ENCODE measurements at regions not wholly inside any gene's neighbourhood (a gene's known extent, or its start where the extent isn't known, plus 50 kb on each side); places are given as distances from the start of the nearest gene placed in this dataset.
A peak's percentile ranks its signal among the peaks of the same experiment; 100 is the strongest.

DNA sequence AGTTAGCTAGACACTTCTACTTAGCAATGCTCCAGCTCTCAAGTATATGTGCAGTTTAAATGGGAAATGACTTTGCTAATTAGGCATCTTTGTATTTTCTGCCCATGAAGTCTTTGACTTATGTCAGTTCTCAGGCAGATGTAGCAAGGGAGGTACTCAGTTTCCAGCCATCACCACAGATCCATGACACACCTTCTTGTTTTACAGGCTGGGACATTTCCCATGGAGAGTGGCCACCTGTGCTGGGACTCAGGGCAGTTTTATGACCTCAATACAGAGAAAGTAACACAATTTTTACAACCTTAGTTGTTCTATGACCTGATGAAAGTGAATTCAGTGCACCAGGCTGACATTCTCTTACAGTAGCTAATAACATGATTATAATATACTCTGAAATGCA lies 280.7 kb upstream of the GK2 start:
- Histone ChIP-seq H3K27ac (no peak overlapping the region), H3K27me3 (no peaks in the 10 kb centered on the region), H3K36me3 (no peaks in the 10 kb centered on the region), H3K9me3 (peaks cover 0 to 1% (median 0%) of the 10 kb centered on the region in 3 donors), H3K4me1 (no peaks in the 10 kb centered on the region), H3K4me3 (no peak overlapping the region)
- no peak for ATAC-seq
- TF ChIP-seq POLR2A (IDR thresholded peaks at IDR 0.05) (no peak), POLR2AphosphoS5 (IDR thresholded peaks at IDR 0.05) (no peak), EP300 (IDR thresholded peaks at IDR 0.05) (no peak)
- TF ChIP-seq, protein P1, sequence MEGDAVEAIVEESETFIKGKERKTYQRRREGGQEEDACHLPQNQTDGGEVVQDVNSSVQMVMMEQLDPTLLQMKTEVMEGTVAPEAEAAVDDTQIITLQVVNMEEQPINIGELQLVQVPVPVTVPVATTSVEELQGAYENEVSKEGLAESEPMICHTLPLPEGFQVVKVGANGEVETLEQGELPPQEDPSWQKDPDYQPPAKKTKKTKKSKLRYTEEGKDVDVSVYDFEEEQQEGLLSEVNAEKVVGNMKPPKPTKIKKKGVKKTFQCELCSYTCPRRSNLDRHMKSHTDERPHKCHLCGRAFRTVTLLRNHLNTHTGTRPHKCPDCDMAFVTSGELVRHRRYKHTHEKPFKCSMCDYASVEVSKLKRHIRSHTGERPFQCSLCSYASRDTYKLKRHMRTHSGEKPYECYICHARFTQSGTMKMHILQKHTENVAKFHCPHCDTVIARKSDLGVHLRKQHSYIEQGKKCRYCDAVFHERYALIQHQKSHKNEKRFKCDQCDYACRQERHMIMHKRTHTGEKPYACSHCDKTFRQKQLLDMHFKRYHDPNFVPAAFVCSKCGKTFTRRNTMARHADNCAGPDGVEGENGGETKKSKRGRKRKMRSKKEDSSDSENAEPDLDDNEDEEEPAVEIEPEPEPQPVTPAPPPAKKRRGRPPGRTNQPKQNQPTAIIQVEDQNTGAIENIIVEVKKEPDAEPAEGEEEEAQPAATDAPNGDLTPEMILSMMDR (IDR thresholded peaks at IDR 0.05): no peak

DNA sequence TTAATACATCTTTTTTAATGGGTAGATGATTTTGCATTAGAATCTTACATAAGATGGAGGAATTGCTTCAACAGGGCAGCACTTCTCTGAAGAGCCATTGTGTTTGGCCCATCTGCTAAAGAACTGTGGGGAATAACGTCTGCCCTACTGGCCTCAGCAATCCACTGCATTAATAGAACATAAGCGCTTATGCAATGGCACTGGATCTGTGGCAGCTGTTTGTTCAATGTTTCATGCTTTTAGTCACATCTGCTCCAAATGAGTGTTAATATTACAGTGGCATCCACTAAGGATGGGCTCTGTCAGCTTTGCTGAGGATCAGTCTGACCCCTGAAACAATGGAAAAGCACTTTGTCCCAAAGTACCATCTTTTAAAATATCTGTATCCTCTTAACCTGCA lies 279.0 kb upstream of the GK2 start:
- TF ChIP-seq, protein P1 (IDR thresholded peaks at IDR 0.05): no peak
- TF ChIP-seq POLR2A (IDR thresholded peaks at IDR 0.05): no peak
- no peak for TF ChIP-seq EP300 (IDR thresholded peaks at IDR 0.05)
- TF ChIP-seq POLR2AphosphoS5 (IDR thresholded peaks at IDR 0.05): no peak
- no peaks in the 10 kb centered on the region for H3K9me3 ChIP-seq
- peaks cover 0 to 10% (median 3%) of the 10 kb centered on the region in 3 donors for H3K4me1 ChIP-seq
- no peaks in the 10 kb centered on the region for H3K36me3 ChIP-seq
- whole genome bisulfite sequencing, 2 donors (ENCODE audit: low coverage in 1 of 2): 66 to 80% methylated on average over 2 of the region's 2 CpGs
- ATAC-seq: no peak
- H3K4me3 ChIP-seq: no peak overlapping the region
- no peaks in the 10 kb centered on the region for H3K27me3 ChIP-seq
- no peak overlapping the region for H3K27ac ChIP-seq

DNA sequence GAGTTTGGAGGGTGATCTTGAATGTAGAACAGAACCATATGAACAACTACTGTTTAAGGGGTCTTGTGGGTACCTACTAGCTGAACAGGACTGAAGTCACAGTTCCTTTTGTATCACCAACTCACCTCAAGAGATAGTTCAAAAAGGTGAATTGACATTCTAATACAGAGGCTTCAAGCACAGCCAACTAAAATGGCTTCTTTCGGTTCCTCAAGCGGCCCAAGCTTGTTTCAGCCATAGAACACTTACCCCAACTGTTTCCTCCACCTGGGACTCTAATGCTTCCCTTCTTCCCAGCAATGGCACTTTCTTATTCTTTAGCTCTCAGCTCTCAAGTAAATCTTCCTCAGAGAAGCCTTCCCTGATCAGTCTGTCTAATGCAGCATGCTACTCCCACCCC lies 277.5 kb upstream of the GK2 start:
- Histone ChIP-seq H3K36me3 (no peaks in the 10 kb centered on the region), H3K4me3 (no peak overlapping the region), H3K4me1 (peaks cover 0 to 10% (median 3%) of the 10 kb centered on the region in 3 donors), H3K27ac (no peak overlapping the region), H3K9me3 (no peaks in the 10 kb centered on the region), H3K27me3 (no peaks in the 10 kb centered on the region)
- TF ChIP-seq POLR2A (IDR thresholded peaks at IDR 0.05) (no peak), POLR2AphosphoS5 (IDR thresholded peaks at IDR 0.05) (no peak), EP300 (IDR thresholded peaks at IDR 0.05) (no peak)
- TF ChIP-seq, protein P1 (IDR thresholded peaks at IDR 0.05): no peak
- no peak for ATAC-seq
- WGBS, 2 donors (ENCODE audit: low coverage in 1 of 2): 94 to 100% methylated on average over 2 of the region's 2 CpGs

DNA sequence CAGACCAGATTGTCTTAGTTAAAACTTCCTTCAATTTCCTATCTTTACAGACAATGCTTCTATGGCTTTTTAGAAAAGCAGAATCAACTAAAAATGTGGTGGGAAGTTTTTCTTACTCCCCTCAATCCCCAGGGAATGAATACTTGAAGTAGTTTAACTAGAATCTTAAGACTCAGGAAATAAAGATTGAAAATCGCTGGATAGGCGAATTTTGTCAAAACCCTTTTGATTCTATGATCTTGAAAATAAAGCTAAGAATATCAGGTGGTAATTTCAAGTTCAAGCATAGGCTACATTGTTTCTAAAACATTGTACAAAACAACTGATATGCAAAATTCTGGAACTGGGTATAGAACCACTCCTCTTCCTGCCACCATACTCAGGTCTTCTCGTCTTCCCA lies 276.5 kb upstream of the GK2 start:
- H3K36me3 ChIP-seq: no peaks in the 10 kb centered on the region
- H3K4me1 ChIP-seq: peaks cover 0 to 10% (median 3%) of the 10 kb centered on the region in 3 donors
- TF ChIP-seq, protein P1 (IDR thresholded peaks at IDR 0.05): no peak
- TF ChIP-seq POLR2A (IDR thresholded peaks at IDR 0.05) (no peak), EP300 (IDR thresholded peaks at IDR 0.05) (no peak), POLR2AphosphoS5 (IDR thresholded peaks at IDR 0.05) (no peak)
- ATAC-seq: no peak
- no peak overlapping the region for H3K4me3 ChIP-seq
- H3K9me3 ChIP-seq: no peaks in the 10 kb centered on the region
- 79 to 85% methylated on average over 3 of the region's 3 CpGs for WGBS, 2 donors (ENCODE audit: low coverage in 1 of 2)
- H3K27me3 ChIP-seq: no peaks in the 10 kb centered on the region
- no peak overlapping the region for H3K27ac ChIP-seq

DNA sequence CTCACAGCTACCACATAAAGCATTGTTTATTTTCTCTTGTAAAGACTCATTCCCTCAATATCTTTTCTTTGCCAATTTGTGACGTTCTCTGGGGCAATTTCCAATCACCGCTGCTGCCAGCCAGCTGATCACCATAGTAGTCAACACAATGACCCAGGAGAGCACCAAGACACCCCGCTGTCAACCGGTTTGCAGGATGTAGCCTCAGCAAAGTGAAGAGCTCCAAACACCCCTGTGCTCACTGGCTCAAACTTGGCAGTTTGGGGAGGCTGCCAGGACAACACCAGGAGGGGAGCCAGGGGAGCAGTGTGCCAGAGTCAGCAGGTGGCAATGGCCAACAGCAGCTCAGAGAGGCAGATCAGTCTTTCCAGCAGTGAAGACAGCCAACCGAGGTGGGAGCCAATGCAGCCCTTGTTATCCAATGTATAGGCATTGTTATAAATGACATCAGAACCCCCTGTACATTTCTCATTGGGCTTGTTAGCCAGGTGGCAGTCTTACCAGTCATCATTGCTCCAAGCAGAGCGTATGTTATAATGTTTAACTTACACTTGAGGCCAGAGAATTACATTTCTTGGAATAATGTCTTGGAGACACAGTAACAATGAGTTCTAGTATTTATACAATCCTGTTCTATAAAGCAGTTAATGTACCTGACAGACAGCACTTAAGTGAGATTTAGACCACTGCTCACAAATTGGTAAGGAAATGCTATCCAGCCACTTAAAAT lies 274.9 kb upstream of the GK2 start:
- H3K4me1 ChIP-seq: peaks cover 0 to 10% (median 3%) of the 10 kb centered on the region in 3 donors
- TF ChIP-seq EP300 (IDR thresholded peaks at IDR 0.05) (no peak), POLR2AphosphoS5 (IDR thresholded peaks at IDR 0.05) (no peak), POLR2A (IDR thresholded peaks at IDR 0.05) (no peak)
- TF ChIP-seq, protein P1 (IDR thresholded peaks at IDR 0.05): no peak
- H3K36me3 ChIP-seq: no peaks in the 10 kb centered on the region
- H3K4me3 ChIP-seq: no peak overlapping the region
- peak overlapping the region in 3 of 4 donors; percentile 41 to 52 (median 44) for H3K27ac ChIP-seq
- no peaks in the 10 kb centered on the region for H3K9me3 ChIP-seq
- H3K27me3 ChIP-seq: no peaks in the 10 kb centered on the region
- WGBS, 2 donors (ENCODE audit: low coverage in 1 of 2): 38 to 65% methylated on average over 2 to 3 of the region's 6 CpGs
- ATAC-seq: no peak

All from gastroesophageal sphincter (tissue), 4 donors.